ENCODE measurements at regions not wholly inside any gene's neighbourhood (a gene's known extent, or its start where the extent isn't known, plus 50 kb on each side); places are given as distances from the start of the nearest gene placed in this dataset.

GRCh38 chr12:9346866-9347327 is 138.7 kb upstream of the PZP start:
- Histone ChIP-seq H3K79me2 (ENCODE audit: insufficient read depth, low read length) (no peaks in the 10 kb centered on the region), H3K4me3 (replicated peaks in 1 of 3; ENCODE audit: insufficient read depth in 1 of 3, low read depth in 2 of 3, low read length in 3 of 3) (no peak overlapping the region), H4K20me1 (ENCODE audit: insufficient read depth, low read length) (no peaks in the 10 kb centered on the region; the same call in 1 of the 2 replicates), H3K27me3 (ENCODE audit: control insufficient read depth in 1 of 2, insufficient read depth in 2 of 2, low read length in 2 of 2) (no peaks in the 10 kb centered on the region), H3K27ac (ENCODE audit: extremely low read length, insufficient read depth, low read length) (no peak overlapping the region), H3K9me3 (ENCODE audit: low read length) (no peaks in the 10 kb centered on the region), H2AFZ (ENCODE audit: low read length) (no peak overlapping the region), H3K36me3 (replicated peaks in 1 of 2; ENCODE audit: control insufficient read depth in 1 of 2, insufficient read depth in 2 of 2, low read length in 2 of 2) (no peaks in the 10 kb centered on the region; a peak in 1 of 5 replicates), H3K9ac (ENCODE audit: insufficient read depth, low read depth, low read length) (no peak overlapping the region), H3K4me1 (ENCODE audit: insufficient read depth, low read length) (peaks cover 54% of the 10 kb centered on the region), H3K4me2 (ENCODE audit: low read depth, low read length) (no peak overlapping the region)
- intact Hi-C loops (cut with micrococcal nuclease; ENCODE audit: unreplicated experiment) = no loop called here
- in situ Hi-C loops (cut with HindIII; ENCODE audit: extremely low pct_ligation_motif_present, low pct_unique_long_range_greater_than_20kb) = loop anchor here (25.0 kb wide), 1 partner anchor 115 kb away; no protein-coding TSS in a partner anchor
- ChIA-PET POLR2A (no interaction called here), CTCF (ENCODE audit: low intra/inter-chr PET ratio, low total read pairs) (no interaction called here)
- ATAC-seq (no peak), FAIRE-seq (no peak), DNase-seq (ENCODE audit: low spot score) (no peak)
- no TSS peak for BruUV-seq (replicated peaks)
- no peak for TF ChIP-seq MBNL3 (CRISPR knock-in tag; conservative IDR thresholded peaks at IDR 0.05)
- WGBS (ENCODE audit: low lambda C conversion rate) = 74% methylated on average over 5 of the region's 5 CpGs

DNA sequence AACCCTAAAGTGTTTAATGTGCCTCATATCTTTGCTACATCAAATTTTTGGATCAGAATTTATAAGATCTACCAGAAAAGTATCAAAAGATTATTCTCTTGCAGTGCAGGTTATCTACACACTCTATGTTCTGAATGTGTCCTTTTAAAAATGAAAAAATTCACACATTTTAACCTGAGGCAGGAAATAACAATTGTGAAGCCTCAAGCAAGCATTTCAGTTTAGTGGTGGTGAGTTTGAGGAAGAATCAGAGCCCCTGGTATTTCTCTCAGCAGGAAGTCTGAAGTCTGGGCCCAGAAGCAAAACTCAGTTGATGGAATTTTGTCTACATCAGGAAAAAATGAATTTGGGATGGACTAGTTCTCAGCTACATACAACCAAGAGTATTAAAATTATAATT is 137.0 kb upstream of the PZP start:
- H3K4me3 ChIP-seq (replicated peaks in 1 of 3; ENCODE audit: insufficient read depth in 1 of 3, low read depth in 2 of 3, low read length in 3 of 3) = no peak overlapping the region
- H3K27ac ChIP-seq (ENCODE audit: extremely low read length, insufficient read depth, low read length) = no peak overlapping the region
- DNase-seq (ENCODE audit: low spot score) (no peak), FAIRE-seq (no peak), ATAC-seq (no peak)
- no peak overlapping the region for H2AFZ ChIP-seq (ENCODE audit: low read length)
- H3K36me3 ChIP-seq (replicated peaks in 1 of 2; ENCODE audit: control insufficient read depth in 1 of 2, insufficient read depth in 2 of 2, low read length in 2 of 2) = no peaks in the 10 kb centered on the region; a peak in 1 of 5 replicates
- no peaks in the 10 kb centered on the region for H4K20me1 ChIP-seq (ENCODE audit: insufficient read depth, low read length)
- CTCF ChIA-PET (ENCODE audit: low intra/inter-chr PET ratio, low total read pairs) = no interaction called here
- TF ChIP-seq MNT (IDR thresholded peaks at IDR 0.05) (no peak), ATF2 (CRISPR knock-in tag; IDR thresholded peaks at IDR 0.05) (no peak), FOXO4 (CRISPR knock-in tag; conservative IDR thresholded peaks at IDR 0.05) (no peak), PITX1 (CRISPR knock-in tag; IDR thresholded peaks at IDR 0.05) (no peak), ZNF282 (IDR thresholded peaks at IDR 0.05; ENCODE audit: partially characterized antibody) (no peak), ZNF790 (CRISPR knock-in tag; IDR thresholded peaks at IDR 0.05; ENCODE audit: borderline replicate concordance) (no peak), FOXO1 (CRISPR knock-in tag; IDR thresholded peaks at IDR 0.05) (no peak), HHEX (CRISPR knock-in tag; IDR thresholded peaks at IDR 0.05) (no peak)
- no peaks in the 10 kb centered on the region for H3K27me3 ChIP-seq (ENCODE audit: control insufficient read depth in 1 of 2, insufficient read depth in 2 of 2, low read length in 2 of 2)
- no peak overlapping the region for H3K4me2 ChIP-seq (ENCODE audit: low read depth, low read length)
- in situ Hi-C loops (cut with HindIII; ENCODE audit: extremely low pct_ligation_motif_present, low pct_unique_long_range_greater_than_20kb) (loop anchor here (25.0 kb wide), 1 partner anchor 117 kb away; no protein-coding TSS in a partner anchor), intact Hi-C loops (cut with micrococcal nuclease; ENCODE audit: unreplicated experiment) (no loop called here)
- no TSS peak for BruUV-seq (replicated peaks)
- H3K9me3 ChIP-seq (ENCODE audit: low read length) = no peaks in the 10 kb centered on the region
- H3K4me1 ChIP-seq (ENCODE audit: insufficient read depth, low read length) = peaks cover 41% of the 10 kb centered on the region
- no peaks in the 10 kb centered on the region for H3K79me2 ChIP-seq (ENCODE audit: insufficient read depth, low read length)
- H3K9ac ChIP-seq (ENCODE audit: insufficient read depth, low read depth, low read length) = no peak overlapping the region
- POLR2A ChIA-PET = interaction anchor here (1.2 kb wide), 1 partner anchor 9 kb away, joined by 3 read pairs; no protein-coding TSS in a partner anchor
